Stimulated activated CD4-positive, alpha-beta T cell treated with anti-CD3 and anti-CD28 coated beads, Interleukin-15, amount 100 ng/mL, for 48 hours (primary cell): ENCODE measurements at regions not wholly inside any gene's neighbourhood (a gene's known extent, or its start where the extent isn't known, plus 50 kb on each side); places are given as distances from the start of the nearest gene placed in this dataset.
"Not testable (repeated sequence)": the region's sequence is repeated elsewhere in the genome, so short reads cannot be mapped to it uniquely, and the experiment has no call there.

Experiments
- DNase-seq, 2 donors: peaks; one replicate each; pipeline ENCODE4 v3.0.0-alpha.2; 2020; ENCODE audit warnings: low read depth in 2 of 2

DNA sequence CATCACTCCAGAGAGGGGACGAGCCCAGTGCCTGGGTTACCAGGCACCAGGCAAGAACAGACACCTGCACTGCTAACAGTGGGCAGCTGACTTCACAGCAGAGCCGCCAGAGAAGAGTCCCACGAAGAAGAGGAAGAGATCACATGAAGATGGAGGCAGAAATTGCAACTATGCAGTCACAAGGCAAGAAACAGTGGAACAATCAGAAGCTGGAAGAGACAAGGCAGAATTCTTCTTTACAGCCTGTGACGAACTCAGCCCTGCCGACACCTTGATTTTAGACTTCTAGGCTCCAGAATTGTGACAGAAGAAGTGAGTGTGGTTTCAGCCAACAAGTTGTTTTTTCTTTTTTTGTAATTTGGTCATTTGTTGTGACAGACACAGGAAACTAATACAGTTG is 59.2 kb downstream of the IL12A start:
- no peak for DNase-seq

DNA sequence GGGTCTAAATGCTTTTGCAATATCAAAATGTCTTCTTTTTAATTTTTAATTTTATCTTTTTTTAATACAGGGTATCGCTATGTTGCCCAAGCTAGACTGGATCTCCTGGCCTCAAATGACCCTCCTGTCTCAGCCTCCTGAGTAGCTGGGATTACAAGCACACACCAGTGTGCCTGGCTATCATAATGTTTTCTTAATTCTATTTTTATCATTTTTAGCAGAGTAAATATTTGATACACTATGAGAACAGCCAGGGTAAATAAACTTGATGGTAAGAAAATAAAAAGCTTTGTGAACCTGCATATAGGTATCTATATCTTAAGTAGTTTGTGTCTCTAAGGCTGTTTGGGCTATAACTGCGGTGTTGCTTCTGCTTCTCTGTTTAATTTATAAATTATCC is 60.4 kb downstream of the IL12A start:
- DNase-seq = no peak

DNA sequence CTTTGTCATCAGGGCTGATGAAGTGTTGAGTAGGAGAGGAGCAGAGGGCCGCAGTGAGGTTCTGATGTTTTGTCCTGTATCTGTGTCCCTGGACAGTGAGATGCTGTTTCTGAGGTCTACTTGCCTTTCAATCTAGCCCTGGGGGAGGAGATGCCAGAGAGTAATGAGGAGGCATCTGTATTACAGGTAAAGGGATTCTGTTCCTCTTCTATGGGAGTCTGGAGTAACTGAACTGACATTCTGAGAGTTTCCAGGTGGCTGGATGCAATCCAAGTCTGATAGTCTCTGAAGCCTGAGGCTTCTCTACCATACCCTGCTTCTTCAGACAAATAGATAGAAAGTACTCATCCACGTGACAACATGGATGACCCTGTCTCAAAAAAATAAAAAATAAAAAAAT is 60.9 kb downstream of the IL12A start:
- no peak for DNase-seq

DNA sequence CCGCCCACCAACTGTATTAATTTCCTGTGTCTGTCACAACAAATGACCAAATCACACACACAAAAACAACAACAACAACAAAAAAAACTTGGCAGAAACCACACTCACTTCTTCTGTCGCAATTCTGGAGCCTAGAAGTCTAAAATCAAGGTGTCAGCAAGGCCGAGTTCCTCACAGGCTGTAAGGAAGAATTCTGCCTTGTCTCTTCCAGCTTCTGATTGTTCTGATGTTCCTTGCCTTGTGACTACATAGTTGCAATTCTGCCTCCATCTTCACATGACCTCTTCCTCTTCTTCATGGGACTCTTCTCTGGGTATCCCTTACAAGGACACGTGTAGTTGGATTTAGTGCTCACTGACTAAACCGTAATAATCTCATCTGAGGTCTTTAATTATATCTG is 61.4 kb downstream of the IL12A start:
- DNase-seq = no peak

DNA sequence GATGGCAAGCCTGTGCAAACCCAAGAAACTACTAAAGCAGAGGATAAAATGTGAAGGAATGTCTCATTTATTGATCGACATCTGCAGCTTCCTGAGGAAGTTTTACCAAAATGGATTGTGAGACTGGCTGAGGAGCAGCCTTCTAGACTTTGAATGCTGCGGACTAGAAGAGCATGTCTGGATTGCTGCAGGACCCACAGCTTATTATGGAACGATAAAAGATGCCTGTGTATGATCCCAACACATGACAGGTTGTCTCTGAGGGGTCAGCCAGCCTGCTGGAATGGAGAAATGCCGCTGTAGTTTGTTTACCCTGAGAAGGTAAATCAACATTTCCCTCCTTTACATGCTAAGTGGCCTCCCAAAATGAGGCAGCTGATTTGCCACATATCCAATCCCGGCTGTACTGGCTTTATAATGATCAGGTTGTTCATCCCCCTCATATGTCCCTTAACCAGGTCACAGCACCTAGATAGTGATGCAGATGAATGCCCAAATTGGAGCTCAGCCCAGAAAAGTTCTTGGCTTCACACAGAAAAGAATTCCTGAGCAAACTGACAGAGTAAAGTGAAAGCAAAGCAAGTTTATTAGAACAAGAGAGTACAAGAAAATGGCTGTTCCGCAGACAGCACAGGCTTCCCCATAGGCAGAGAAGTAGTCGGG is 63.9 kb downstream of the IL12A start:
- DNase-seq = no peak

DNA sequence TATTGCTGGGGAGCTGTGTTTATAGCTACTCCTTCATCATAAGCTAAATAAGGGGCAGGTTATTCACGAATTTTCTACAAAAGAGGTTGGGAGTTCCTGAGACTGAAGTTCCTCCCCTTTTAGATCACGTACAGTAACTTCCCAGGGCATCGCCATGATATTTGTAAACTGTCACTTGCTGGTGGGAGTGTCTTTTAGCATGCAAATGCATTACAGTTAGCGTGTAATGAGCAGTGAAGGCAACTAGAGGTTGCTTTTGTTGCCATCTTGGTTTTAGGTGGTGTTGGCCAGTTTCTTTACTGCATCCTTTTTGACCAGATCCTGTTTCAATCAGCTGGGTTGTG is 64.4 kb downstream of the IL12A start:
- no peak for DNase-seq

DNA sequence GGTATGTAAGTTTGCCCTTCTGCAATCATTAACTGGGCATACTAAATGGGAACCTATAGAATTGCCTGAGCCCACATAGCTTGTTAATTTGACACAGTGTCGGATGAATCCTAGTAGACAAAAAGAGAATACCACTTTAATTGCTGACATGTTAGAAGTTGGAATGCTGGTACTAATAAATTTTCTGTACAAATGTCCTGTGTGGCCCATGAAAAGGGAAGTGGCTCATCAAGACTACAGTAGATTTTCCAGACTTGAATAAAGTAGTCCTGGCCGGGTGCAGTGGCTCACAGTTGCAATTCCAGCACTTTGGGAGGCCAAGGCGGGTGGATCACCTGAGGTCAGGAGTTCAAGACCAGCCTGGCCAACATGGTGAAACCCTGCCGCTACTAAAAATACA is 66.2 kb downstream of the IL12A start:
- not testable (repeated sequence) for DNase-seq

DNA sequence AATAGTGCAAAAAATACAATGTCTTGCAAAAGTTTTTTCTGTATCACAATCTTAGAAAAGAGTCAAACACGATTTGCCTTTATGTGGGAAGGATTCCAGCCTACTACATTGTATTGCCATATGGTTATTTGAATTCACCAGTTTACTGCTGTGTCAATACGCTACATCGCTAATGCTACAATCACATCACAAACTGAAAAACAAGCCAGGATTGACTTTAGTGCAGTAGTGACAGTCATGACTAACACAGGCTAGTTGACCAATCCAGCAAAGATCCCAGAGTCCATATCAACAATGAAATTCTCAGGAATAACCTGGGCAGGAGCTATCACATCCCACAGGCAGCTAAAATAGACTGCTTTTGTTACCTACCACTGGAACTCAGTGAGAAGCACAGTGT is 67.0 kb downstream of the IL12A start:
- DNase-seq = no peak

DNA sequence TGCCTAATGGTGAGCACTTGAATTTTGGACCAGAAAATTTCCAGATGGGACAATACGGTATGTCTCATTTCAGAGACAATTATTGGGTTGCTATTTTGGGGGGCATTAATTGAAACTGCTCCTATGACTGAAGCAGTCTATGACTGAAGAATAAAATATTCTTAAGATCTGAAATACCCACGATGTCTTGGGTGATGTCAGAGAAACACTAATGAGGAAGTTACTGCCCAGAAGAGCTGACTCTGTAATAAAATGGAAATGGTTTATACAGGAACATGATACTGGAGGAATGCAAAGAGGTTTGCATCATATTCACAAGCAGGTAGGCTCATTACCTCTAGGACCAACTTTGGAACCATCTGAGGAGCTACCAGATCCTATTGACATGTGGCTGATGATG is 68.7 kb downstream of the IL12A start:
- no peak for DNase-seq

DNA sequence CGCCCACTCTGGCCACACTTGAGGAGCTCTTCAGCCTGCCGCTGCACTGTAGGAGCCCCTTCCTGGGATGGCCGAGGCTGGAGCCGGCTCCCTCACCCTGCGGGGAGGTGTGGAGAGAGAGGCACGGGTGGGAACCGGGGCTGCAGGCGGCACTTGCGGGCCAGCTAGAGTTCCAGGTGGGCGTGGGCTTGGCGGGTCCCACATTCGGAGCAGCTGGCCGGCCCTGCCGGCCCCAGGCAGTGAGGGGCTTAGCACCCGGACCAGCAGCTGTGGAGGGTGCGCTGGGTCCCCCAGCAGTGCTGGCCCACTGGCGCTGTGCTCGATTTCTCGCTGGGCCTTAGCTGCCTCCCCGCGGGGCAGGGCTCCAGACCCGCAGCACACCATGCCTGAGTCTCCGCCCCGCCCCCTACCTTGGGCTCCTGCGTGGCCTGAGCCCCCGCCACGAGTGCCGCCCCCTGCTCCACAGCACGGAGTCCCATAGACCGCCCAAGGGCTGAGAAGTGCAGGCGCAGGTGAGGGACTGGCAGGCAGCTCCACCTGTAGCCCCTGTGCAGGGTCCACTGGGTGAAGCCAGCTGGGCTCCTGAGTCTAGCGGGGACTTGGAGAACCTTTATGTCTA is 71.9 kb downstream of the IL12A start:
- DNase-seq = no peak

DNA sequence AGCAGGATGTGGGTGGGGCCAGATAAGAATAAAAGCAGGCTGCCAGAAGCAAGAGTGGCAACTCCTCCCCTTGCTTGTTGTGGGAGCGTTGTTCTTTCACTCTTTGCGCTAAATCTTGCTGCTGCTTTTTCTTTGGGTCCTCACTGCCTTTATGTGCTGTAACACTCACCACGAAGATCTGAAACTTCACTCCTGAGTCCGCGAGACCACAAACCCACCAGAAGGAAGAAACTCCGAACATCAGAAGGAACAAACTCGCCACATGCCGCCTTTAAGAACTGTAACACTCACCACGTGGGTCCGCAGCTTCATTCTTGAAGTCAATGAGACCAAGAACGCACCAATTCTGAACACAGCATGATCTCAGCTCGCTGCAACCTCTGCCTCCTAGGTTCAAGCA is 72.9 kb downstream of the IL12A start:
- no peak for DNase-seq

DNA sequence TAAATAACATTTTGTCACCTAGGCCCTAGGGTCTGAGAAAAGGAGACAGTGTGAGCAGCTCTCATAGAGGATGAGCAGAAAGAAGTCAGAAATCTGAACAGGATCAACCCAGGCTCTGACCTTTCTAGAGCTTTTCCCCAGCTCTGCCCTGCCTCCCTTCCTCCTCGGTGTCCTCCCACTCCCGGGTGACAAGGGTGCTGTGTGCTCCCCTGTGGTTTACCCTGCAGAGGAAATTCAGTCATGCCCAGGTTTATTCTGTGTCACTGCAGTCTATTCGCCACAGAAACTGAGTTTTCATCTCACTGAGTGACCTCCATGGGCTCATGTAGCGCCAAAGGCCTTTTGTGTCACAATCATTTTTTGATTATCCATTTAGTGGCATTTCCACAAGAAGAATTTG is 76.6 kb downstream of the IL12A start:
- DNase-seq = no peak

DNA sequence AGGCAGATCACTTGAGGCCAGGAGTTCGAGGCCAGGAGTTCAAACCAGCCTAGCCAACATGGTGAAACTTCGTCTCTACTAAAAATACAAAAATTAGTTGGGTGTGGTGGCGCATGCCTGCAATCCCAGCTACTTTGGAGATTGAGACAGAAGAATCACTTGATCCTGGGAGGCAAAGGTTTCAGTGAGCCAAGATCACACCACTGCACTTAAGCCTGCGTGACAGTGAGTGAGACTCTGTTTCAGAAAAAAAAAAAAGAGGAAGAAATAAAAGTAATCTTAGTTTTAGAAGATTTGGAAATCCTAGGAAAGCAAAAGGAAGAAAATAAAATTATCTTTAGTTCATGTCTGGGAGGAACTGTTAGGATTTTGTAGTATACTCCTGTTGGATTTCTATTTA is 77.2 kb downstream of the IL12A start:
- DNase-seq = no peak

DNA sequence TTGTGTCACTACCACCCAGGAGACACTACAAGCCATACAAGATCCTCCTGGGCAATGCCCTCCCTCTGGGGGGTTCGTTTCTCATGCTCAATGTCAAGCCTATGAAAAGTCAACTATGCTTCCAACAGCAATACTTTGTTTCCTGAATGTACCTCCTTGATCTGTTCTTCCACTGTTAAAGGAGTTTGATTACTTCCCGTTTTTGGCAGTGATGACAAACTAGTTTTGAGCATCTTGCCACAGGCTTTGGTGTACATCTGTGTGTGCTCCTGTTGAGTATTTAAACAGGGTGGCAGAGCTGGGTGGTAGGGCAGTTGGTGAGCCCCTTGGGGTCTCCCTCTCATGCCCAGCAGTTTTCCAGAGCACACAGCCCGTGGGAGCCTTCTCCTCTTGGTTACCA is 81.4 kb downstream of the IL12A start:
- no peak for DNase-seq

DNA sequence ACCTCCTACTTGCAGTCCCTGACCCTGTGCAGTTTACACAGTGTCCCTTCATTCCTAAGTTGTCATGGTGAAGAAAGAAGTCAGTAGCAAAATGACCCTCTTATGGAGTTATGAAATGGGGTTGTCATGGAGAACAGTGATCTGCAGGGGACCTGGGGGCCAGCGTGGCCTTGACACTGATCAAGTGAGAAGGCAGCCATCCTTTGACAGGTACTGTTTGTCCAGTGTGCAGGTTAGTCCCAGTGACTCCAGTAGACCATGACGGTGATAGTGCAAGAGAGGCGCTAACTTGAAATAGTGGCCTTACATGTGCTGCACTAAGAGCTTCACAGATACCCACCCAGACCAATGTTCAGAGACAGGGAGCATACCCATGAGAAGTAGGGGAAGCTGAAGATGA is 87.9 kb downstream of the IL12A start:
- no peak for DNase-seq

DNA sequence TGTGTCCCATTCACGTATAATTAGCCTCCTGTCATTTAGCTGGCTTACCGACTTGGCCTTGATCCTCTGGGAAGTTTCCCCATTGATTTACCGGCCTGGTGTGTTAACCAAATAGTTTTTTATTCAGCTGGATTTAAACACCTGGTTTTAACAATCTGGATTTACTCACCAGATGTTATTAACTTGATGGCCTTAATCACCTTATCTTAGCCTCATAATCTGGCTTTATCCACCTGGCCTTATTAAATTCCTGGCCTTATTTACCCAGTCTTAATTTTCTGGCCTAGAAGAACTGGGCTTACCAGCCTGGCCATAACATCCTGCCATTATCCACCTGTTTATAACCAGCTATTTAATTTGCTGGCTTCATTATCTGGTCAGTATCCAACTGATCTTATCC is 89.9 kb downstream of the IL12A start:
- DNase-seq = no peak

DNA sequence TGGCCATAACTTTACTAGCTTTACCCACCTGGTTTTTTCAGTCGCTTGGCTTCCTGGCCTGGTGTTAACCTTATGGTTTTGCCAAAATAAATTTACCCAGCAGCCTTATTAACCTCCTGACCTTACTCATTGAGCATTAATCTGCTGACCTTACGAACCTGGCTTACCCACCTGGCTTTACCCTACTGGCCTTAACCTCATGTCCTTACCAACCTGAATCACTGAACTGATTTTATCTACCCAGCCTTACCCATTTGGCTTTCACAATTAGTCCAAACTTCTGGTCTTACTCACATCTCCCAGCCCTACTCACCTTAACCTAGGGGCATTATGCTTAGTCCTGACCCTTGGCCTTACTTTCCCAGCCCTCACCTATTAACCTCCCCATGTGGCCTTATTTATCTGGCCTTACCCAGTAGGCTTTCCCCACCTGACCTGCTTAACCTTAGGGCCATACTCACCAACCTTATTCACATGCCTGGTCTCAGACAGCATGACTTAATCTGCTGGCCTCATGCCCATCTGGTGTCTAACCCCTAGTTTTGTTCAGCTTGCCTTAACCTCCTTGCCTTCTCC is 93.4 kb downstream of the IL12A start:
- no peak for DNase-seq

DNA sequence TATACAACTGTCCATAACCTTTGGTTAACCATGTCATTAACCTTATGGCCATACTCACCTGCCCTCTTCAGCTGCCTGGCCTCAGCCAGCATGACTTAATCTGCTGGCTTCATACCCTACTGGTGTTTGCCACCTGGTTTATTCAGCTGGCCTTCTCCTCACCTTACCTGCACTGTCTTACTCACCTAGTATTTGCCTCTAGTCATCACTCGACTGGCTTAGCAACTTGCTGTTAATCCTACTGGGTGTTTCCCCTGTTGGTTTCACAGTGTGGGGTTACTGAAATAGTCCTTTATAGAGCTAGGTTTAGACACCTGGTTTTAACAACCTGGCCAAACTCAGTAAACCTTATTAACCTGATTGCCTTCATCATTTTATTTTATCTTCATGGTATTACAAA is 96.4 kb downstream of the IL12A start:
- DNase-seq = no peak

DNA sequence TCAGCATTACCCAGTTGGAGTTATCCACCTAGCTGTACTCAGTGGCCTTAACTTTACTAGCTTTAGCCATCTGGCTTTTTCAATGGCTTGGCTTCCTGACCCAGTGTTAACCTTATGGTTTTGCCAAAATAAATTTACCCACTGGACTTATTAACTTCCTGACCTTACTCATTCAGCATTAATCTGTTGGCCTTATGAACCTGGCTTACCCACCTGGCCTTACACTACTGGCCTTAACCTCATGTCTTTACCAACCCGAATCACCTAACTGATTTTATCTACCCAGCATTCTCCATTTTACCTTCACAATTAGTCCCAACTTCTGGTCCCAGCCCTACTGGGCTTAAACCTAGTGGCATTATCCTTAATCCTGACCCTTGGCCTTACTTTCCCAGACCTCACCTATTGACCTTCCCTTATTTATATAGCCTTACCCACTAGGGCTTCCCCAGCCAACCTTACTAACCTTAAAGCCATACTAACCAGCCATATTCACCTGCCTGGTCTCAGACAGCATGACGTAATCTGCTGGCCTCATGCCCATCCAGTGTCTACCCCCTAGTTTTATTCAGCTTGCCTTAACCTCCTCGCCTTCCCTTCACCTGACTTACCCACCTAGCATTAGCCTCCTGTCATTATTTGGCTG is 100.0 kb downstream of the IL12A start:
- no peak for DNase-seq

DNA sequence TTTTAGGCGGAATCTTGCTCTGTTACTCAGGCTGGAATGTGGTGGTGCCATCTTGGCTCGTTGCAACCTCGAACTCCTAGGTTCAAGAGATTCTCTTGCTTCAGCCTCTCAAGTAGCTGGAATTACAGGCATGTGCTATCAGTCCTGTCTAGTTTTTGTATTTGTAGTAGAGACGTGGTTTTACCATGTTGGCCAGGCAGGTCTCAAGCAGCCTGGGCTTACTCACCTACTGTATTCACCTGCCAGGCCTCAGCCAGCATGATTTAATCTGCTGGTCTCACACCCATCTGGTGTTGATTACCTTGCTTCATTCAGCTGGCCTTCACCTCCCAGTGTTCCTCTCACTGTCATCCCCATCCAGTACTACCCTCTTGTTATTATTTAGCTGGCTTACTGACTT is 102.0 kb downstream of the IL12A start:
- no peak for DNase-seq

DNA sequence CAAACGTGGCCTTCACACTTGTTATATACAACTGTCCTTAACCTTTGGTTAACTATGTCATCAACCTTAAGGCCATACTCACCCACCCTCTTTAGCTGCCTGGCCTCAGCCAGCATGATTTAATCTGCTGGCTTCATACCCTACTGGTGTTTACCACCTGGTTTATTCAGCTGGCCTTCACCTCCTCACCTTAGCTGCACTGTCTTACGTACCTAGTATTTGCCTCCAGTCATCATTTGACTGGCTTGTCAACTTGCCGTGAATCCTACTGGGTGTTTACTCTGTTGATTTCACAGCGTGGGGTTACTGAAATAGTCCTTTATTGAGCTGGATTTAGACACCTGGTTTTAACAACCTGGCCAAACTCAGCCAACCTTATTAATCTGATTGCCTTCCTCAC is 102.8 kb downstream of the IL12A start:
- no peak for DNase-seq

DNA sequence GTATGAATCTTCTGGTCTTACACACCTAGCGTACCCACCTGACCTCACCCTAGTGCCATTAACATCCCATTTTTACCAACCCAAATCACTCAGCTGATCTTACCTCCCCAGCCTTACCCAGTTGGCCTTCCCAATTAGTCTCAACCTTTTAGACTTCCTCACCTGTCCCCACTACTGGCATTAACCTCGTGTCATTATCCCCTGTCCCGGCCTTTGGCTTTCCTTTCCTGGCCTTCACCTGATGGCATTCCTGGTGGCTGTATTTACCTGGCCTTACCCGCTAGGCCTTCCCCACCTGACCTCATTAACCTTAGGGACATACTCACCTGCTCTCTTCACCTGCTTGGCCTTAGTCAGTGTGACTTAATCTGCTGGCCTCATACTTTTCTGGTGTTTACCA is 104.1 kb downstream of the IL12A start:
- DNase-seq = no peak

DNA sequence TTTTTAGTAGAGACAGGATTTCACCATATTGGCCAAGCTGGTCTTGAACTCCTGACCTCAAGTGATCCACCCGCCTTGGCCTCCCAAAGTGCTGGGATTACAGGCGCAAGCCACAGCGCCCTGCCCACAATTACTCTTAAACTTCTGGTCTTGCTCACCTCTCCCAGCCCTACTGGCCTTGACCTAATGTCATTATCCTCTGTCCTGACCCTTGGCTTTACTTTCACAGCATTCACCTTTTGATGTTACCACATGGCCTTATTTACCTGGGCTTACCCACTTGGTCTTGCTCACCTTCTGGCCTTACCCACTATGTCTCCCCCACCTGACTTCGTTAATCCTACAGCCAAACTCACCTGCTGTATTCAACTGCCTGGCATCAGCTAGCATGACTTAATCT is 105.9 kb downstream of the IL12A start:
- no peak for DNase-seq
